Panc1 (cell line): ENCODE measurements at regions not wholly inside any gene's neighbourhood (a gene's known extent, or its start where the extent isn't known, plus 50 kb on each side); places are given as distances from the start of the nearest gene placed in this dataset.

Source experiments
- POLR2AphosphoS5 ChIP-seq: IDR thresholded peaks from 2 replicates; pipeline ENCODE4 v1.6.1; 2012; ENCODE audit warnings: mild to moderate bottlenecking, low read depth, low read length, moderate library complexity
- REST ChIP-seq, 2 experiments: IDR thresholded peaks; 2 replicates each; pipeline ENCODE4 v1.6.1; 2011 to 2012; ENCODE audit warnings: low read depth in 2 of 2, control low read depth in 1 of 2, low read length in 1 of 2, mild to moderate bottlenecking in 1 of 2, moderate library complexity in 1 of 2; ENCODE audit not compliant: insufficient read depth in 1 of 2
- TCF7L2 ChIP-seq: IDR thresholded peaks from 2 replicates; pipeline ENCODE4 v1.6.1; 2011; ENCODE audit warnings: mild to moderate bottlenecking, low read depth, low read length, inconsistent platforms
- TF ChIP-seq, protein P1 (sequence below): fragments of 450-650 bp; IDR thresholded peaks from 2 replicates; pipeline ENCODE4 v1.5.1; 2017; ENCODE audit warnings: mild to moderate bottlenecking

DNA sequence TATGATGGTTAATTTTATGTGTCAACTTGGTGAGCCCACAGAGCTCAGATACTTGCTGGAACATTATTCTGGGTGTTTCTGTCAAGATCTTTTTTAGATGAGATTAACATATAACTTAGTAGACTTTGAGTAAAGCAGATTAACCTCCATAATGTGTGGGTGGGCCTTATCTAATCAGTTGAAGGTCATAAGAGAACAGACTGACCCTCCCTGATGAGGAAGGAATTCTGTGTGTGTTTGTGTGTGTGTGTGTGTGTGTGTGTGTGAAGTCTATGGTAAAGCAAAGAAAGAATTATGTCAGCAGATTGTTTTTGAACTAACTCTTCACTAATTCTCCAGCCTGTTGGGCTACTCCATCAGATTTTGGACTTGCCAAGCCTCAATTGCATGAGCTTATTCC, 232.2 kb upstream of the MEX3C start:
- TF ChIP-seq POLR2AphosphoS5 (no peak), TCF7L2 (no peak), REST (IDR thresholded peaks at IDR 0.05; ENCODE audit: insufficient read depth in 1 of 2, low read depth in 2 of 2, low read length in 1 of 2) (no peak)
- TF ChIP-seq, protein P1, sequence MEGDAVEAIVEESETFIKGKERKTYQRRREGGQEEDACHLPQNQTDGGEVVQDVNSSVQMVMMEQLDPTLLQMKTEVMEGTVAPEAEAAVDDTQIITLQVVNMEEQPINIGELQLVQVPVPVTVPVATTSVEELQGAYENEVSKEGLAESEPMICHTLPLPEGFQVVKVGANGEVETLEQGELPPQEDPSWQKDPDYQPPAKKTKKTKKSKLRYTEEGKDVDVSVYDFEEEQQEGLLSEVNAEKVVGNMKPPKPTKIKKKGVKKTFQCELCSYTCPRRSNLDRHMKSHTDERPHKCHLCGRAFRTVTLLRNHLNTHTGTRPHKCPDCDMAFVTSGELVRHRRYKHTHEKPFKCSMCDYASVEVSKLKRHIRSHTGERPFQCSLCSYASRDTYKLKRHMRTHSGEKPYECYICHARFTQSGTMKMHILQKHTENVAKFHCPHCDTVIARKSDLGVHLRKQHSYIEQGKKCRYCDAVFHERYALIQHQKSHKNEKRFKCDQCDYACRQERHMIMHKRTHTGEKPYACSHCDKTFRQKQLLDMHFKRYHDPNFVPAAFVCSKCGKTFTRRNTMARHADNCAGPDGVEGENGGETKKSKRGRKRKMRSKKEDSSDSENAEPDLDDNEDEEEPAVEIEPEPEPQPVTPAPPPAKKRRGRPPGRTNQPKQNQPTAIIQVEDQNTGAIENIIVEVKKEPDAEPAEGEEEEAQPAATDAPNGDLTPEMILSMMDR = no peak
